SKM-1 treated with dmso at 0.1 percent for 144 hours (cell line): ENCODE measurements at regions not wholly inside any gene's neighbourhood (a gene's known extent, or its start where the extent isn't known, plus 50 kb on each side); places are given as distances from the start of the nearest gene placed in this dataset.

Experiments
- DNase-seq: peaks from one replicate; lab custom pipeline; 2025; ENCODE audit not compliant: unreplicated experiment; lab: John Stamatoyannopoulos, UW

DNA sequence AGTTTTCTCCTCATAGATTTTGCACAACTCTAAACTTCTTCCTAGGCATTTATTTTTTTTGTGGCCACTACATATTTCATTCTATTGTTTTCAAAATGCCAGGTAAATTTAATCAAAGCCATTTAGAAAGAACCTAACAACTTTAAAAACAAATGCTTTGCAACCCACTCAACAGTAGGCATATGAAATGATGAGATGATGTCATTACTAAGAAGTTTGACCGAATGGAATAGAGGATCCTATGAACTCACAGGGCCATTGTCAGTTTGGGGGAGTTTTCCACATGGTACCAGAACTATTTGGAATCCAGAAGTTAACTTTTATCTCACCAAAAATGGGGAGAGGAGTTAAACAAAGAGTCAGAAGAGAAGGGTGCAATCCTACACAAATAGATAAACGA lies 100.7 kb upstream of the INHBA start:
- DNase-seq, result no peak

DNA sequence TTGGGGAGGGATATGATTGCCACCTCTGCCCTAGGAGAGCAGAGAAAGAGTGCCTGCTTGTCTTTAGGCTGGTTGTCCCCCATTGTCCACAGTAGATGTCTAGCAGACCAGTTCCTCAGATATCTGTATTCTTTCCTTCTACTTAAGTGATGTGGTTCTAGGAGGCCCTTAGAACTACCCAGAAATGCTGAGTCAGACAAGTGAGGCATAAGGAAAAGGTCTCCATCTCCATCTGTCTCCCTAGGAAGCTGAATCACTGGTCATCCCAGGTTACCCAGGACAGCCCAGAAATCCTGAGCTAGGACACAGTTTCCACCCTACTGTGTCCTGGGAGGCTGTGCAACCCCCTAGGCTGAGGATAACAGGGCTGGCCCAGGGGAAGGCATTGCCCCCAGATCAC lies 93.4 kb upstream of the INHBA start:
- no peak for DNase-seq

DNA sequence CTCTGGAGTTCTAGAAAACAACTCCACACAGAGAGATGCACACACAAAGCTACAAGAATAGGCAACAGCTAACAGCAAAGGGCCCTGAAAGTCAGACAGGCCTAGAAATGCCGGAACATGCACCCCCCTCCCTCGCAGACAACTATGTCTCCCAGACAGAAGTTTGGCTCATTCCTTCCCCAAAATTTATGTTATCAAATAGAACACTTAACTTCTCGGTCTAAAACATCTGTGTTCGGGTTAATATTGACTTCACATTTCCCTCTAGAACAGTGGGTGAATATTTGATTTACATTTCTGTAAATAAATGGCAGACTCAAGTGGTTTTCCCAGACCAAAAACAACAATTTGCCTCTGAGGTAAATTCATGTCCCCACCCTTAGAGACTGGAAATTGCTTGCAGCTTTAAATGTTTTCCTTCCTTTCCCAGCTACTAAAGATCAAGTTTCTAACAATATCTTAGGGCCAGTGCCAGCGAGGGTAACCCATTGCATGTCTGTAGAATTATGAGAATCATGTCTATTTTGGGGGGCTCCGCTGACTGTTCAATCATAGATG lies 92.5 kb upstream of the INHBA start:
- DNase-seq, result no peak

DNA sequence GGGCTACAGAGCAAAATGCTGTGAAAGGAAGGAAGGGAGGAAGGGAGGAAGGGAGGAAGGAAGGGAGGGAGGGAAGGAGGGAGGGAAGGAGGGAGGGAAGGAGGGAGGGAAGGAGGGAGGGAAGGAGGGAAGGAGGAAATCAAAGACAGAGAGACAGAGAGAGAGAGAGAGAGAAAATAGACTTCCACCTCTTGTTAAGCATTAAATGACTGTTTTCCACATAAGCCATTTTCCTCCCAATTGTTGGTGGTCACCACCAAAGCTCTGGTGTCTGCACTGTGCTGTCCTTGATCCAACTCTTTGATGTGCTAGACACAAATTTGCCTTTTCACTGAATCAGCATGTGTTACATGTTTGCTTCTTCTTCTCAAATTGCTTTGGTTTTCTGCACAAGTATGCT lies 90.7 kb upstream of the INHBA start:
- no peak for DNase-seq

DNA sequence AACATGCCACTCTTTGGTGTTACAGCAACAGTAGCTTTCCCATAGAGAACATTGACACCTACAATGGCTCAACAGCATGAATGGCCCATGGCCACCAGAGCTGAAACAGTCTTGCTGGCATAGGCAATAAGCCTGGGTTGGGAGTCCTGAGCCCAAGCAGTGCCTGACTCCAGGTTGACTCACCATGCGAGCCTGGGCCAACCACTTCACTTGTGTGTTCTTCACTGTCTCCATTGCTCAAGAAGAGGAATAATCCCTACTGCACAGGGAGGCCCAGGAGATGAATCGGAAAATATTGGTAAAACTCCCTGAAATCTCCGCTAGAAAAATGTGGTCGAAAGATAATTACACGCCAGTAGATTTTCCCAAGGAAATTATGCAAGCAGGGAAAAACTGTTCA lies 89.2 kb upstream of the INHBA start:
- no peak for DNase-seq

DNA sequence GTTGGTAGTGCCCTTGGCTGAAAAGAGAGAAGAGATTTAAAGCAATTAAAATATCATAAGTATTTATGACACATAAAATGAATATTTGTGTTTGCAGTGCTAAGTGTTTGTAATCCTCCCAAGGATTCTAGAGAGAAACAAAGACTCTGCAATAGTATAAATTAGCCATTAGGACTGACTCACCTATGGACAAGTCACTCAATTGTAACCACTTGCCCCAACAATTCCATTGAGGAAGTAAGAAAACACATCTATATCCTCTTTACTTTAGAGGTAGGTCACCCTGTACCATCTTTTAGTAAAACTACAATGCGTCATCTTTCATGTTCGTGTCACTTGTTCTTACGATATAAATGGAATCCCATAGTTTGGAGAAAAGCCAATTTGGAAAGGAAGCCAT lies 85.7 kb upstream of the INHBA start:
- no peak for DNase-seq

DNA sequence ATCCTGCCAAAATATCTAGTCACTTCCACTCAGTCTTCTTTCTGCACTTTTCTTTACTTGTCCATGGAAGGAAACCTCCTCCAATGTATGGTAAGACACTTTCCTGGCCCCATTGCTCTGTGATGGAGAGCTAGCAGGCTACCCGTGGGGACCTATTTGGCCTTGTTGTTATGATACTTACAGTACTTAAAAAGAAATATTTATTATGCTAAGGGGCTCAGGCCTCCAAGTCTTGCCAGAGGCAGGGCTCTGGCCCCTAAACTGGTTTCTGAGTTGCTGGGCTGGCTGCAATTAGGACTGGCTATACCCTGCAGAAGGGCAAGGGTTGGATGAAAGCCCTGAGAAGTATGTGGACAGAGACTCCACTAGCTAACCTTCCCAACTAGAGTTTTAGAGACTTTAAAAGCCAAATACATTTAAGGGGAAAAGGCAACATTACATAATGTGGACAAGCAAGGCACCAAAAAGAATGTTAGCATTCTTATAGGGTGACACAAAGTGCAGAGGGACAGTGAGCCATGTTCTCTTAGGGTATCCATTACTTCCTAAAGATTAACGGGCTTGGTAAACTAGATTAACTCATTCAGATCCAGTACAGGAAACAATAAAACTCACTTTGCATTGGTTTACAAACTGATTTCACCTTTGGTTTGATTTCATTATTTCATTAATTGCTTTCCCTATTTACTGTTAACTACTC lies 84.9 kb upstream of the INHBA start:
- DNase-seq, result no peak

DNA sequence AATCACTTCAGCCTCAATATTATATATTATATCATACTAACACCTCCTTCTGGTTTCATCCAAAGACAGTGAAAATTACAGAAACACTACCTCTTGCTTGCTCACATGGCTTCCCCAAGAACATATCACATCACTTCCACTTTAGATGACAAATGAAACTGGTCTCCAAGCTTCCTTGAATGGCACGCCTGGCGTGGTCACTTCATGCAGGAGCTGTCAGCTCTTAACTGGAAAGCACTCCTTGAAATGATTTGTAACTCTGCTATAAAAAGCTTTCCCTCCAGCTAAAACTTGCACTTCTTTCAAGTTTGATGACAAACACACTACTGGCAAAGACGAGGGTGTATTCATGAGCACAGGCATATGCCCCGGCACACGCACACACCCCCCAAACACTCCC lies 84.1 kb upstream of the INHBA start:
- DNase-seq, result no peak

DNA sequence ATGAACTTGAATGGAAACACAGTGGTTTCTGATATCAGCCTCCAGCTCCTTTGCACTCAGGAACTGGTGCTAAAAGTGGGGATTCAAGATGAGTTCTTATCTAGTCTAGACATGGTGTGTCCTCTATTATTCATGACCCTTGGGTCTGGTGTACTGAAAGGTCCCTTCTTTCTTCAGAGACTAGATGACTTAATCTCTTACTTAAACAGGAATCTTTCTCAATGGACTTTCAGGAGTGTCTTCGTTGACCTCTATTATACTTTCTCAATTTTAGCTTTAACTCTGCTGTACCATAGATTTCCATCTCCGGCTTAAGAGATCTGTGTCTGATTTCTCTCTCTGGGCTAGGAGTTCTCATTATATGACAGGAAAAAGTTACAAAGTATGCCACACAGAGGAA lies 83.5 kb upstream of the INHBA start:
- DNase-seq, result no peak

DNA sequence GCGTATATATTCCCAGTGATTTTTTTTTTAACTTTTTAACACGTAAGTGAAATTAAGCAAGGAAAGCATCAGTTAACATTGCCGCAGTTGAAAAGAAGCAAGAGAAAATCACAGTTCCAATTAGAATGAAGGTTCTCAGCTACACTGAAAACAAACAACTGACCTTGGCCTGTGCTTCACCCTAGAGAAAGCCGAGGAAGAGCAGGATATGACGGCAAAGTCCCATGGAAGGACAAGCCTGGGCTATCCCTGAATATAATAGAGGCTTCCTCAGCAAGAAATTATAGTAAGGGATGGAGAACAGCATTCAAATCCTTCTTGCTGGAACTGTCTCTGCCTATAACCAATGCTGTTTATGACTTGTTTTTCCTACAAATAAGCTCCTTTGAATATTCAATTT lies 83.0 kb upstream of the INHBA start:
- no peak for DNase-seq

DNA sequence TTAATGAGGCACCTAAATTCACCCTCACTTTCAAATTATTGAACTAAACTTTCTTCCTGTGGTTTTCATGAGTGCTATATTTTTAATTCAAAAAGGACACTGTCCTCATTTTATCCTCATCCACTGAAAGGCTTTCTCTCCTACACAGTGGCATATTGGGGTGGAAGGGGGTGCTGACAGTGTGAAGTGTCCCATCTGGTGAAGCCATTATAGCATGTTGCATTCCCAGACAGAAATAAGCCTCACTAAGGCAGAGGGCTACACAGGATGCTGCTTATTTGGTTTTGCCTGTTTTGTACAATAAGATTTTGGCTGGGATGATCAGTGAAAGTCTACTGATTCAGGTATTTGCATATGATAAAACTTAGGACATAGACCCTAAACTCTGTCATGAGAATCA lies 82.4 kb upstream of the INHBA start:
- no peak for DNase-seq

DNA sequence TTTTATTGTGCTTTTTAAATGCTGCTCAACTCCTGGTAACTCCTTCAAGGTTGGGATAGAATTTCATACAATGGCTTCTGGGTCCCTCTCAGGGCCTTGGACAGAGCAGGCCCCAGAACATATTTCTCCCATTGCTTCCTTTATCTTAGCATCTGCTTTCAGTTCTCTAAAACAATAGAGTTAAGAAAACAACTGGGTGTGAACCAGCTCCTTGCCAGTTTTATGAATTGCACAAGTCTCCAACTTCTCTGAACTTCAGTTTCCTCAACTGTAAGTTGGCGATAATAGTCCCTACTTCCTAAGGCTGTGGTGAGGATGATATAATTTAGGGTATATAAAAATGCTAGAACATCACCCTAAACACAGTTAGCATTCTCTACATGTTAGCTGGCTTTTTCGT lies 77.0 kb upstream of the INHBA start:
- DNase-seq, result peak; percentile 91

DNA sequence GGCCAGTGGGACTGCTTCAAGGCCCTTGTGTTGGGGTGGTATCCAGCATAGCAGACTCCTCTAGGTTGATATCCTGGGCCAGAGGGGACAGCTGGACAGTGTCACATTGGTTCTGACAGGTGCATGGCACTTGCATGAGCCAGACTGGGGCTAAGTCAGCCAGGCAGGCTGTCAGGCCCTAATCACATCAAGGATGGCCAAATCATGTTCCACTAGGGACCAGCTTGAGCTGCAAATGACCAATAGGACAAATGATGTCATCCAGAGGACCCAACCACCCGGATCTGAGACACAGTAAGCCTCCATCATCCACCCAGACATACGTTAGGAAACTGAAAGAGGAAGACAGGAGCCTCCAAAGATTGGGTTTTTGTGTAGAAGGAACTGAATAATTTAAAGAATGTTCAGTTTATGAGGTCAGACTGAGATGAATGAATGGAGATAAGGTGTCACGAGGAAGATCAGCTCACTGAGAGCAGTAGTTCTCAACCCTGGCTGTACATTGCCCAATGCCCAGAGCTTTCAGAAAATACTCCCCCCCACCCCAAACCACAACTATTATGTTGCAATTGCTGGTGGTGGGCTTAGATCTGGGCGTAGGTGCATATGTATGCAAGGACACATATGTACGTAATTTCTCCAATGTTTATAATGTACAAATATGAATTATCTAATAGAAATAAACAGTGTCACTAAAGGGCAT lies 75.2 kb upstream of the INHBA start:
- peak; percentile 72 for DNase-seq

DNA sequence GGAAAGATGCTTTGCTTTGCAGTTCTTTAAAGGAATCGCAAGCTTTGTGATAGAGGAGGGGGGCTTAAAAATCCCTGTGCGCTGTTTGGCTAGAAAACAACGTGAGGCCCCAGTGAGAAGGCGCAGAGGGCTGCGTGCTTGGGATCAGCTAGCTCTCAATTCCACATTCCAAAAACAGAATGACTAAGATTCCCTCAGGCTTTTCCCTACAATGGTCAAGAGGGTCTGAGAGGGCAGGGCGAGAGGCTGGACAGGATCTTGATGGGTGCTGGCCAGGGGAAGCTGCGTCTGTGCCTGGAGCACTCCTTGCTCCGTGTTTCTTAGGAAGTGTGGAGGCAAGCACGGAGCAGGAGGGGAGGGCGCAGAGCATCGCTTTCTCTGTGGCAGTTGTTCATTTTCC lies 72.1 kb upstream of the INHBA start:
- DNase-seq, result no peak

DNA sequence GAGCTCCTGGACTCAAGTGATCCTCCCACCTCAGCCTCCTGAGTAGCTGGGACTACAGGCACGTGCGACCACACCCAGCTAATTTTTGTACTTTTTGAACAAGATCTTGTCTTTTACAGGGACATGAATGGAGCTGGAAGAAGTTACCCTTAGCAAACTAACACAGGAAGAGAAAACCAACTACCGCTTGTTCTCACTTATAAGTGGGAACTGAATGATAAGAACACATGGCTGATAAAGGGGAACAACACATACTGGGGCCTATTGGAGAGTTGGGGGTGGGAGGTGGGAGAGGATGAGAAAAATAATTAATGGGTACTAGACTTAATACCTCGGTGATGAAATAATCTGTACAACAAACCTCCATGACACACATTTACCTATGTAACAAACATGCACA lies 70.9 kb upstream of the INHBA start:
- no peak for DNase-seq

DNA sequence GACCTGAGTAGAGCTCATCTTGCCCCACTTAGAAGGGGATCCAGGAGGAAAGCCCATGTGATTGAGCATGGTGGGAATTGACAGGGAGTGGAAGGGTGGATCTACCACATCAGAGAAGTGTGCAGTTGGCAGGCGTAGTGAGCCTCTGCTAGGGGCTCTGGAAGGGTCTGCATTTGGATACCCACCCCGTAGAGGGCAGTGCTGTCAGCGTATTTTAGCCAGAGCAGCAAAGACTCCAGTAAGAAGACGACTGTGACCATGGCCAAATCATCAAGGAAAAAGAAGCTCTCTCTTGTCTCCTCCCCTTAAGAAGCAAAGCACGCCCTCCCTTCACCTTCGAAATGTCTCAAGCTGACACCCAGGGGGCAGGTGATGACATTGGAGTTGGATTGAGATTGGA lies 68.8 kb upstream of the INHBA start:
- no peak for DNase-seq

DNA sequence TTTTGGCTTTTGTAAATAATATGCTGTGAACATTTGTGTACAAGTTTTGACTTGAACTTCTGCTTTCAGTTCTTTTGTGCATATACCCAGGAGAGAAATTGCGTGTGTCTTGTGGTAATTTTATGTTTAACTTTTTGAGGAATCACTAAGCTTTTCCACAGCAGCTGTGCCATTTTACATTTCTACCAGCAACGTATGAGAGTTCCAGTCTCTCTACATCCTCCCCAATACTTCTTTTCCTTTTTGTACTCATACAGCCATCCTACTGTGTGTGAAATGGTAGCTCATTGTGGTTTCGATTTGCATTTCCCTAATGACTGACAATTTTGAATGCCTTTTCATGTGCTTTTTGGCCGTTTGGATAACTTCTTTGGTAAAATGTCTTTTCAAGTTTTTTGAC lies 66.3 kb upstream of the INHBA start:
- no peak for DNase-seq

DNA sequence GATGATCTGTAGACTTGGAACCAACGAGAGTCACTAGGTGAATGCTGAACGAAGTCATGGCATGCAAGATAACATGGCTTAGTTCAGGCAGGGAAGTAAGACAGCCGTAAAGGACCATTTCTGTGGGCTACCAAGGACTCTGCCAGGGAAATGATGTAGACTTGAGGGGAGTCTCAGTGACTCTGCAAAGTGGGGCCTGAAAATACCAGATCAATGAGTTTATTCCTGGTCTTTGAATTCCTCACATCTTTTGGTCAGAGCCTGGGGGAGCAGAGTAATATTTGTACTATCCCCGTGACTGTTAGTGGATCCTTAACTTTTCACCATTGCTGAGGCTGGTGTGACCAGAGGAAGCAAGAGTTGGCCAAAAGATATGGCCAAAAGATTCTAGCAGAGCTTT lies 60.7 kb upstream of the INHBA start:
- DNase-seq, result no peak

DNA sequence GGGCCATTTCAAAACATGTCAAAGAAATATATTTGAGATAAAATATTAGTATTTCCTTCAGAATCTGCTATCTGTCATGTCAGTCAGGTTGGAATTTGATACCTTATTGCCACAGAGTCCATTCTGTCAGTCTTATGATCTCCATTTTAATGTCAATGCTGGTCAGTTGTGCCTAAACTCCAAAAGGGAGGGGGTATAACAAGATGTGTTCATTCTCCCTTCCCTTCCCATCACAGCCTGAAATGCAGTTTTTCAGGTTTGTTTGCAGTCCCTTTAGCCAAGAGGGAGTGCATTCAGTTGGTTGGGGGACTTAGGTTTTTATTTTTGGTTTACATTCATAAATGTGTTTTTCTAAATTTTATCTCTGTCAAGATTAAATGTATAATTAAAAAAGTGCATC lies 59.8 kb upstream of the INHBA start:
- DNase-seq, result no peak

DNA sequence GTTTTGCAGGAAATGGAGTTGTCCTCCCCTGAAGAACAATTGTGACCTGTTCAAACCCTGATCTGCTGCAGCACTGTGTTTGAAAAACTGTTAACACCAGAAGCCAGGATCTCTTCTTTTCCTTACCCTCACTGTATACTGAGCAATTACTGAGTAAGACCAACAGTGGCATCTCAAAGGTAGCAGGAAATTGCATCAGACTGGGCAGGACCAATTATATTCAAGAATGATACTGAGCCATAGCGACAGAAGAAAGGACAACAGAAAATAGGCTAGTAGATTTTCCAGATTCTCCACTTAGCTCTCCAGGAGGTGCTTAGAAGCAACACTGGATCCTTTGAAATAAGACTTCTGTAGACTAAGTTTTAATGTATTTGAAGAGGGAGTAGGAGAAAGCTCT lies 57.4 kb upstream of the INHBA start:
- DNase-seq, result no peak

DNA sequence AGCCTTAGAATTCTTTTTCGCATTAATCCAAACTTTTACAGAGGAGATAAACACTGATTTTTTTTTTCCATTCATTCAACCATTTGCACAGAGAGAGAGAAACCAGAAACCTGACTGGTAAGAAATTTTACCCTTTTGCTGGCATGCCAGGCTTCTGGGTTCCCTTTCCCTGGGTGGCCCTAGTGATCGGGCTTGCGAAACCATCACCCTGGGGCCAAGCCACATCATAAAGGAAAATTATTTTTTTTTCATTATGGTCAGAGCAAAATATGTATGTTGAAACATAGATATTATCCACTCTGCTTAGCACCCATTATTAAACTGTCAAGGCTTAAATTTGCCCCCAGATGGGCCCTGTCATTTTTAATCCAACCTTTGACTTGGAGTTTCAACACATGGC lies 55.4 kb upstream of the INHBA start:
- no peak for DNase-seq

DNA sequence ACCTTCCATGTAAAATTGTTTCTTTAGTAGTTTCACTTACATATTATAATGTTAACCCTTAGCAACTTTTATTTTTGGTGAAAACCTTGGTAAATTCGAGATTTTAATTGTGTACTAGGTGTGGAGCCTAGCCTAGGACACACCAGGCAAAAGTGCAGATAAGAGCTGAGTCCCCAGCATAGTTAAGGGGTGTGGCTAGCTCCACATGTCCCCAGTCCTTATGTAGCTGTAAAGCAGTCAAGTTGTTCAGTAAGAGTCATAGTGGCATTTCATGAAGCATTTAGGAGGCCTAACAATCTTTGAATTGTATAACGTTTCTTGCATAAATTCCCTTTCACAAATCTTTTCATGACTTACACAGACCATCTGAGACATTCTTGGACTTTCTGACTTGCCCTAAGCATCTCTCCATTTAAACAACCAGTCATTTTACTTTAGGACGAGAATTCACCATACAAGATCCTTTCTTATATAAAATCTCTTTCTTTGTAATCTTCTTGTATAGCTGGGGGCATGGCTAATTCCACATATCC lies 53.8 kb upstream of the INHBA start:
- no peak for DNase-seq

DNA sequence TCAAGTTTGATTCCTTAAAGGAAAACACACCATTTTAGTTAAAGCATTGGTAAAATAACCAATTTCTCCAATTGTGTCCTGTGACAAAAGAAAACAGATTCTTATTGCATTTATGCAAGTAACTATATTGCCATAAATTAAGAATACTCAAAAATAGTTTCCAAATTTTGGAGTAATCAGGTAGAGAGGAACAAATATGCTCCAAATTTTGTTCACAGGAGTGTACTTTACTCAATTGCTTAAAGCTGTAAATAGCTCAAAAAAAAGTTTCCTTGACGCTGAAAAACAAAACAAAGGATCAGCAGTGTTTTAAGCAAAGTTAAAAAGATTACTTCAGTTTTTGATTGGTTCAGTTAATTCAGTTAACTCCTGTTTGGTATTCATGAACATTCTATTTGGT lies 52.2 kb upstream of the INHBA start:
- DNase-seq, result no peak
